Tibial artery (tissue), 4 donors: ENCODE measurements at regions not wholly inside any gene's neighbourhood (a gene's known extent, or its start where the extent isn't known, plus 50 kb on each side); places are given as distances from the start of the nearest gene placed in this dataset.
"Not testable (repeated sequence)": the region's sequence is repeated elsewhere in the genome, so short reads cannot be mapped to it uniquely, and the experiment has no call there.

Experiments used
- DNase-seq, 2 donors: peaks; one replicate each; pipeline ENCODE4 v3.0.0-alpha.2; 2019
- H3K27ac ChIP-seq, 2 donors: fragments of 200-600 bp; sonication (generic) in 1 of 2; 1 replicate in 1 of 2; 2 replicates in 1 of 2; pipeline ENCODE4 v1.5.1; 2018 to 2019; ENCODE audit warnings: mild to moderate bottlenecking in 1 of 2
- H3K27me3 ChIP-seq, 2 donors: fragments of 200-600 bp; sonication (generic) in 1 of 2; one replicate each; pipeline versions ENCODE4 v1.5.1 to v1.6.0; 2016 to 2019
- H3K36me3 ChIP-seq, 3 donors: fragments of 200-600 bp; sonication (generic) in 2 of 3; one replicate each; pipeline ENCODE4 v1.5.1; 2016 to 2019; ENCODE audit warnings: mild to moderate bottlenecking in 2 of 3
- H3K4me1 ChIP-seq, 4 donors: fragments of 200-600 bp; sonication (generic) in 2 of 4; 1 replicate in 3 of 4; 2 replicates in 1 of 4; pipeline ENCODE4 v1.5.1; 2016 to 2019
- H3K4me3 ChIP-seq, 2 donors: fragments of 200-600 bp; sonication (generic) in 1 of 2; 1 replicate in 1 of 2; 2 replicates in 1 of 2; pipeline ENCODE4 v1.5.1; 2018 to 2019; ENCODE audit warnings: mild to moderate bottlenecking in 2 of 2
- H3K9me3 ChIP-seq, 3 donors: fragments of 200-600 bp; sonication (generic) in 1 of 3; one replicate each; pipeline ENCODE4 v1.5.1; 2016 to 2019
- intact Hi-C: fragments of 100-400 bp; cut with DNase I; formaldehyde crosslinking; loops from one replicate; pipeline ENCODE4 v1.15.0; 2023; ENCODE audit warnings: low total_unique reads

GRCh38 chr9:66046992-66047391 lies 310.0 kb downstream of the FOXD4L4 start:
- H3K9me3 ChIP-seq, H3K4me1 ChIP-seq: not testable (repeated sequence)

GRCh38 chr9:66049721-66050120 lies 312.8 kb downstream of the FOXD4L4 start:
- intact Hi-C loops, H3K27me3 ChIP-seq, DNase-seq, H3K36me3 ChIP-seq, H3K9me3 ChIP-seq, H3K4me3 ChIP-seq, H3K4me1 ChIP-seq, H3K27ac ChIP-seq: not testable (repeated sequence)

More at GRCh38 chr9:66046992-66047391, 310.0 kb downstream of the FOXD4L4 start:
- H3K36me3 ChIP-seq, H3K27ac ChIP-seq, H3K4me3 ChIP-seq, H3K27me3 ChIP-seq, intact Hi-C loops, DNase-seq: not testable (repeated sequence)

GRCh38 chr9:66054705-66055104 lies 317.8 kb downstream of the FOXD4L4 start:
- H3K4me1 ChIP-seq, H3K36me3 ChIP-seq, DNase-seq, H3K27me3 ChIP-seq, H3K9me3 ChIP-seq, intact Hi-C loops, H3K27ac ChIP-seq, H3K4me3 ChIP-seq: not testable (repeated sequence)

GRCh38 chr9:66060681-66061080 lies 323.7 kb downstream of the FOXD4L4 start:
- H3K4me1 ChIP-seq, H3K9me3 ChIP-seq, intact Hi-C loops, H3K27ac ChIP-seq, H3K4me3 ChIP-seq, H3K36me3 ChIP-seq, H3K27me3 ChIP-seq, DNase-seq: not testable (repeated sequence)

GRCh38 chr9:66063822-66064221 lies 326.9 kb downstream of the FOXD4L4 start:
- H3K27ac ChIP-seq, H3K4me1 ChIP-seq, intact Hi-C loops, H3K27me3 ChIP-seq, DNase-seq, H3K9me3 ChIP-seq, H3K36me3 ChIP-seq, H3K4me3 ChIP-seq: not testable (repeated sequence)

- H3K27ac ChIP-seq, H3K9me3 ChIP-seq, H3K4me3 ChIP-seq, H3K27me3 ChIP-seq, H3K4me1 ChIP-seq, intact Hi-C loops, H3K36me3 ChIP-seq: not testable (repeated sequence)
- DNase-seq = peak in 1 of 2 donors; percentile 42
Measured at GRCh38 chr9:66065735-66066134, 328.8 kb downstream of the FOXD4L4 start.

GRCh38 chr9:66067231-66067630 lies 330.3 kb downstream of the FOXD4L4 start:
- DNase-seq = peak in 1 of 2 donors; percentile 42
- not testable (repeated sequence) for H3K9me3 ChIP-seq, H3K36me3 ChIP-seq

GRCh38 chr9:66068451-66068989 lies 331.6 kb downstream of the FOXD4L4 start:
- H3K4me3 ChIP-seq, DNase-seq, intact Hi-C loops, H3K36me3 ChIP-seq, H3K27ac ChIP-seq, H3K27me3 ChIP-seq, H3K9me3 ChIP-seq, H3K4me1 ChIP-seq: not testable (repeated sequence)

More at GRCh38 chr9:66067231-66067630, 330.3 kb downstream of the FOXD4L4 start:
- H3K27me3 ChIP-seq, H3K4me1 ChIP-seq, intact Hi-C loops, H3K27ac ChIP-seq, H3K4me3 ChIP-seq: not testable (repeated sequence)

GRCh38 chr9:66069025-66069424 lies 332.1 kb downstream of the FOXD4L4 start:
- H3K9me3 ChIP-seq, H3K36me3 ChIP-seq, intact Hi-C loops, DNase-seq, H3K27me3 ChIP-seq, H3K27ac ChIP-seq, H3K4me1 ChIP-seq, H3K4me3 ChIP-seq: not testable (repeated sequence)

GRCh38 chr9:66073111-66073510 lies 336.2 kb downstream of the FOXD4L4 start:
- H3K27me3 ChIP-seq, H3K4me1 ChIP-seq, H3K9me3 ChIP-seq, H3K36me3 ChIP-seq, H3K27ac ChIP-seq, DNase-seq, intact Hi-C loops, H3K4me3 ChIP-seq: not testable (repeated sequence)

- H3K27ac ChIP-seq, intact Hi-C loops, H3K27me3 ChIP-seq, H3K4me3 ChIP-seq, H3K36me3 ChIP-seq, H3K9me3 ChIP-seq, H3K4me1 ChIP-seq, DNase-seq: not testable (repeated sequence)
Measured at GRCh38 chr9:66082811-66083210, 345.9 kb downstream of the FOXD4L4 start.
